Tibial nerve (tissue), 4 donors: ENCODE measurements at regions not wholly inside any gene's neighbourhood (a gene's known extent, or its start where the extent isn't known, plus 50 kb on each side); places are given as distances from the start of the nearest gene placed in this dataset.

ENCODE experiments used
- DNase-seq, 2 donors: peaks; one replicate each; pipeline ENCODE4 v3.0.0-alpha.2; 2019; ENCODE audit warnings: low spot score in 2 of 2
- H3K27ac ChIP-seq, 4 donors: fragments of 200-600 bp; sonication (generic) in 3 of 4; one replicate each; pipeline ENCODE4 v1.5.1; 2017 to 2019; ENCODE audit warnings: mild to moderate bottlenecking in 1 of 4
- H3K27me3 ChIP-seq, 2 donors: fragments of 200-600 bp; sonication (generic) in 1 of 2; one replicate each; pipeline versions ENCODE4 v1.5.1 to v1.6.0; 2017 to 2019
- H3K36me3 ChIP-seq, 3 donors: fragments of 200-600 bp; sonication (generic); one replicate each; pipeline ENCODE4 v1.5.1; 2018 to 2019
- H3K4me1 ChIP-seq, 4 donors: fragments of 200-600 bp; sonication (generic) in 3 of 4; one replicate each; pipeline ENCODE4 v1.5.1; 2017 to 2019
- H3K4me3 ChIP-seq, 4 donors: fragments of 200-600 bp; sonication (generic) in 3 of 4; one replicate each; pipeline ENCODE4 v1.5.1; 2017 to 2019; ENCODE audit warnings: mild to moderate bottlenecking in 1 of 4, moderate library complexity in 1 of 4
- H3K9me3 ChIP-seq, 4 donors: fragments of 200-600 bp; sonication (generic) in 3 of 4; one replicate each; pipeline ENCODE4 v1.5.1; 2017 to 2019
- CTCF ChIP-seq, 5 experiments: fragments of 200-600 bp in 3 of 5; fragments of 450-650 bp in 2 of 5; sonication (generic) in 3 of 5; IDR thresholded peaks; one replicate each; pipeline ENCODE4 v1.5.1; 2016 to 2019; ENCODE audit warnings: antibody characterized with exemption in 5 of 5, mild to moderate bottlenecking in 3 of 5, moderate library complexity in 2 of 5
- EP300 ChIP-seq, 2 donors: sonication (generic); formaldehyde crosslinking; IDR thresholded peaks; one replicate each; pipeline ENCODE4 v1.6.1; 2017; ENCODE audit warnings: antibody characterized with exemption in 2 of 2, mild to moderate bottlenecking in 1 of 2
- POLR2A ChIP-seq, 2 donors: fragments of 450-650 bp; IDR thresholded peaks; one replicate each; pipeline ENCODE4 v1.6.1; 2017; ENCODE audit warnings: antibody characterized with exemption in 2 of 2, mild to moderate bottlenecking in 2 of 2, moderate library complexity in 2 of 2
- WGBS, 2 donors: methylation state at CpG; one replicate each; pipeline ENCODE4 v1.1.5; 2018; 5-methylcytosine and 5-hydroxymethylcytosine counted together

- peaks cover 0 to 27% (median 4%) of the 10 kb centered on the region in 4 donors for H3K4me1 ChIP-seq
- no peak overlapping the region for H3K4me3 ChIP-seq
- TF ChIP-seq EP300 (IDR thresholded peaks at IDR 0.05): no peak
- TF ChIP-seq POLR2A (IDR thresholded peaks at IDR 0.05): no peak
- TF ChIP-seq CTCF (IDR thresholded peaks at IDR 0.05): no peak
- WGBS, 2 donors: 58 to 75% methylated on average over 4 of the region's 4 CpGs
- no peaks in the 10 kb centered on the region for H3K27me3 ChIP-seq
- H3K9me3 ChIP-seq: no peaks in the 10 kb centered on the region
- DNase-seq: no peak
- no peaks in the 10 kb centered on the region for H3K36me3 ChIP-seq
- H3K27ac ChIP-seq: no peak overlapping the region
Measured at GRCh38 chr12:12020762-12021161, 50.0 kb upstream of the BCL2L14 start.
